SKM-1 treated with dmso at 0.1 percent for 144 hours (cell line): ENCODE measurements at regions not wholly inside any gene's neighbourhood (a gene's known extent, or its start where the extent isn't known, plus 50 kb on each side); places are given as distances from the start of the nearest gene placed in this dataset.
"Not testable (repeated sequence)": the region's sequence is repeated elsewhere in the genome, so short reads cannot be mapped to it uniquely, and the experiment has no call there.

Experiments used
- DNase-seq: peaks from one replicate; lab custom pipeline; 2025; ENCODE audit not compliant: unreplicated experiment; lab: John Stamatoyannopoulos, UW

- no peak for DNase-seq
These were observed 1514.8 kb downstream of the SI start for GRCh38 chr3:163563485-163563884.

DNA sequence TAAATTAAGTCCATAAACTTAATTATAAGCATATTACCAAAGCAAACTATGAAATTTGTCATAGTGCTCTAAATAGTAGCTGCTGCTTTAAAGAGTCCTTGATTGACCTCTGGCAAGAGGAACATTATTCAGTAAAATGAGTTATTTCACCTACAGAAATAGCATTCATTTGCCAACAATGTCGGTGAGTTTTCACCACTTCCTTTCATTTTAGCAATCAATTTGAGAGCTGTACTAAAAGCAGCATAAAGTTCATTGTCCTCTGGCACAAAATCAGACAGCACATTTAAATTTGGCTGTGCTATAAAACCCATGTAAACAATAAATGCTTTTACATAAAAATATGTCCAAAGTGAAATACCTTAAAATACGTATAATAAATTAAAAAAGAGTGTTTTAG is 1515.7 kb downstream of the SI start:
- DNase-seq = peak; percentile 27

DNA sequence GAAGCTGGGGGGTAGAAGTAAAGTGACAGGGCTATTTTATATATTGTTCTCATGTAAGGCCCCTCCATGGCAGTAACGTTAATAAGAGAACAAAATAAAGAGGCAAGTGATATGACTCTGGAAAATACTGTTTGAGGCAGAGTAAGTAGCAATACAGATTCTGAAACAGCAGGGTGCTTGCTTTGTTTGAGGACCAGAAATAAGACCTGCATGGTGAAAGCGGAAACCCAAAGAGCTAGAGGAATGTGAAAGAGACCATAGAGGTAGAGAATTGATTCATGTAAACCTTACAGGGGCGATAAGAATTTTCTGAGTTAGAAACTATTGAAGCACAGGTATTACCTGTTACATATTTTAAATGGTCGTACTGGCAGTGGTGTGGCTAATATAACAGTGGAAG is 1517.1 kb downstream of the SI start:
- DNase-seq = no peak

DNA sequence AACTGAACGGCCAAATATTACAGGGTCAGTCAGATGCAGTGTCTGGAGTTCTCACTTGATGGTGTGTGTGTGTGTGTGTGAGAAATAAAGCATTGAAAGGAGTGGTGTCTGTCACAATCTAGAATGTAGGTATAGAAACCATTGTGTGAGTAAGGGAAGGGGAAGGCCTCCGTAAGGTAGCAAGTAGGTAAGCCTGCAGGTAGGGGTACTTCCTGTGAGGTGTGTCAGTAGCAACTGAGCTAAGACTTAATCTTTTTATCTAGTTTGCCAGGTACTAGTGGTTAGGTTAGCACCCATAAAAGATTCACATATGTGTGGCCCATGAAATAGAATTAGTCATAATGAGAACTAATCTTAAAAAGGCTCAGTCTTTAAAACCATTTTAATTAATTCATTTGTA is 1517.8 kb downstream of the SI start:
- no peak for DNase-seq

DNA sequence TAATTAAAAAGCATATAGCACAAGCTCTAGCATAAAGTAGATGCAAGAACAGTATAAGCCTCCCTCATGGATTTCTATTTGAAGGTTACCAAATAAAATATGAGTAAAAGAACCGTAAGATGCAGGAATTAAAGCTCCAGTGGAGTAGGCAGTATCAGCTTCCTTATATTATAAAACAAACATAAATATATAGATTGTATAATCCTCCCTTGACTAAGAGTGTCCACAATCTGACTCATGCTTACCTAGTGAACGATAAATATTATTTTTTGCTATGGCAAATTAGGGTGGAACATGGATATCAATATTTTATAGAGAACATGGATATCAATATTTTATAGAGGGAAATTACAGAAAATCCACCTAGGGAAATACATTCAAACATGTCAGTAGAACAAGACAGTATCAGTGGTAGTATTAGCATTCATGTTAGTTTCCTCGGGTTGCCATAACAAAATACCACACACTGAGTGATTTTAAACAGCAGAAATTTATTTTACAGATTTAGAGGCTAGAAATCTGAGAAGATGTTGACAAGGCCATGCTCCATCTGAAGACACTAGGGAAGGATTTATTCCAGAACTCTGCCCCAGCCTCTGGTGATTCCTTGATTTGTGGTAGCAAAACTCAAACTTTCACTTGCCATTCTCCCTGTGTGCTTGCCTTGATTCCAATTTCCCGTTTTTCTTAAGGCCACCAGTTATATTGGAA is 1521.3 kb downstream of the SI start:
- DNase-seq = no peak

- no peak for DNase-seq
These were observed 1522.4 kb downstream of the SI start for GRCh38 chr3:163555918-163556317.

GRCh38 chr3:163552659-163552966 is 1525.7 kb downstream of the SI start:
- DNase-seq = no peak

DNA sequence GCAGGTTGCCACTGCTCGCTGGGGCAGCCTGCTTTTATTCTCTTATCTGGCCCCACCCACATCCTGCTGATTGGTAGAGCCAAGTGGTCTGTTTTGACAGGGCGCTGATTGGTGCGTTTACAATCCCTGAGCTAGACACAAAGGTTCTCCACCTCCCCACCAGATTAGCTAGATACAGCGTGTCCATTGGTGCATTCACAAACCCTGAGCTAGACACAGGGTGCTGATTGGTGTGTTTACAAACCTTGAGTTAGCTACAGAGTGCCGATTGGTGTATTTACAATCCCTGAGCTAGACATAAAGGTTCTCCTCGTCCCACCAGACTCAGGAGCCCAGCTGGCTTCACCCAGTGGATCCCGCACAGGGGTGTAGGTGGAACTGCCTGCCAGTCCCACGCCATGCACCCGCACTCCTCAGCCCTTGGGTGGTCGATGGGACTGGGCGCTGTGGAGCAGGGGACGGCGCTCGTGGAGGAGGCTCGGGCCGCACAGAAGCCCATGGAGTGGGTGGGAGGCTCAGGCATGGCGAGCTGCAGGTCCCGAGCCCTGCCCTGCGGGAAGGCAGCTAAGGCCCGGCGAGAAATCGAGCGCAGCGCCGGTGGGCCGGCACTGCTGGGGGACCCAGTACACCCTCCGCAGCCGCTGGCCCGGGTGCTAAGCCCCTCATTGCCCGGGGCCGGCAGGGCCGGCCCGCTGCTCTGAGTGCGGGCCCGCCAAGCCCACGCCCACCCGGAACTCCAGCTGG is 1526.2 kb downstream of the SI start:
- not testable (repeated sequence) for DNase-seq

DNA sequence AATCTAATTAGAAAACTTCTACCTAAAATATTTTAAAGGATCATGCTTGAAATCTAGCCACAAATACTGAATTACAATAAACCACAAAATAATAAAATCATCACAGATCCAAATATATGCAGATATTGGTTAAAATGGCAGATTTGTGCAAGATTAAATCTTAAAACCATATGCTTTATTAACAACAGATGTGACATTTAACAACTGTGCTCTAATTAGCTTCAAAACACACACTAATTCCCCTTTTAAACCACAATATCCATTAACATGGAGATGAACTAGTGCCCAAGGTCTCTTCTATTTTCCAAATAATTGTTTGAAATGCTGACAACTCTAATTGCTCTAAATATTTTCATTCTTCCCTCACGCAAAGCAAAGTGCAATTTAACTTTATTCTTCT is 1530.3 kb downstream of the SI start:
- no peak for DNase-seq

- no peak for DNase-seq
These were observed 1531.1 kb downstream of the SI start for GRCh38 chr3:163547014-163547685.

DNA sequence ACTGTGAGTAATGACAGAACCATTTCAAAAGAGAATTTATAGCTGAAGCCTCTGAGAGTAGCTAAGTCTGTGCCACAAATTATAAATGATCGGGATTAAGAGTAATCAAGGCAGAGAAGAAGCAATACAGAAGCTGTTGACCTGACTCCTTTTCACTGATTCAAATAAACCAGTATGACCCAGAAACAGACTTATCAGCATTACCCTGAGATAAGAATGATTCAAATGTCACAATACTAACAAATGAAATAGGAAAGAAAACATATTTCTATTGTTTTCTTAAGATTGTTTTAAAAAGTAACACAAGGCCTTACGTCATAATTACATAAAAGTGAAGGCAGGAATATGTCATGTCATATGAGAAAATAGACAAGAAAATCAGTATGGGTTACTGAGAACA is 1534.6 kb downstream of the SI start:
- no peak for DNase-seq

- no peak for DNase-seq
These were observed 1536.7 kb downstream of the SI start for GRCh38 chr3:163541629-163542028.

GRCh38 chr3:163538387-163538786 is 1539.9 kb downstream of the SI start:
- DNase-seq = peak; percentile 74

DNA sequence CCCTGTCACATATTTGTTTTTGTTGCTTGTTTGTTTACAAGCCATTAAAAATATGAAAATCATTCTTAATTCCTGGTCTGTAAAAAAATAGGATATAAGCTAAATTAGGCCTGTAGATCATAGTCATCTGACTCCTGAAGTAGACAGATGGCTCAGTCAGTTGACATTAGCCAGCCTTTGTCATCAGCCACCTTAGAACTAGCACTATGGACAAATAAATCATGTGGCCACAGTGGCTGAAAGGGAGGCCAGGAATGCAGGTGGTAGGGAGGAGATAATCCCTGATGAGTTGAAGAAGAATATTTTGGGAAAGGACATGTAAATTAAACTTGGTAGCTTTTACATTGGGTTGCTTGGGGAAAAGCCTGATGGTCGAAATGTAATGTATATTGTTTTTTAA is 1544.9 kb downstream of the SI start:
- DNase-seq = no peak

GRCh38 chr3:163523375-163523774 is 1554.9 kb downstream of the SI start:
- no peak for DNase-seq

DNA sequence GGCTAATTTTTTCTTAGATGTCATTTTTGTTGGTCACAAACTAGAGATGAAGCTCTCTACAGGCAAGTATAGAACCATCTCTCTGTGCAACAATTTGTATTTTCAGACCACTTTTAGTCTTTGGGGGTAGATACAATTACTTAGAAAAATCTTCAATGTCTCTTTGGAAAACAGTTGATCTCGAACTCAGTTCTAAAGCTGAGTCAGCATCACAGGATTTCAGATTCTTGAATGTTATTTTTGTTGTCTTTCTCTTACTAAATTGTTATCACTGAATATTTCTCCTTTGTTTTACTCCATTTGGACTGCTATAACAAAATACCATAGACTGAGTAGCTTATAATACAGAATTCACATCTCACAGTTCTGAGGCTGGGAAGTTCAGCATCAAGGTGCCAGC is 1557.0 kb downstream of the SI start:
- no peak for DNase-seq

DNA sequence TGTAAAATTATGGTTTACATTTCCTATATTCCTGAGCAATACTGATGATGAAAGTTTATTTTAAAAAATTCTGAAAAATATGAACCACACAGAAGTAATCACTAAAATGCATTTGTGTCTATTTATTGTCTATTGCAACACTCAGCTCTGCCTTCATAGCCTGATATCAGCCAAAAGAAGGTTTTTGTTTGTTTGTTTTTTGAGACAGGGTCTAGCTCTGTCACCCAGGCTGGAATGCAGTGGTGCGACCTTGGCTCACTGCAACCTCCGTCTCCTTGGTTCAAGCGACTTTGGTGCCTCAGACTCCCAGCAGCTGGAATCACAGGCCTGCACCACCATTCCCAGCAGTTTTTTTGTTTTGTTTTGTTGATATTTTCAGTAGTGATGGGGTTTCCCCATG is 1560.2 kb downstream of the SI start:
- no peak for DNase-seq

DNA sequence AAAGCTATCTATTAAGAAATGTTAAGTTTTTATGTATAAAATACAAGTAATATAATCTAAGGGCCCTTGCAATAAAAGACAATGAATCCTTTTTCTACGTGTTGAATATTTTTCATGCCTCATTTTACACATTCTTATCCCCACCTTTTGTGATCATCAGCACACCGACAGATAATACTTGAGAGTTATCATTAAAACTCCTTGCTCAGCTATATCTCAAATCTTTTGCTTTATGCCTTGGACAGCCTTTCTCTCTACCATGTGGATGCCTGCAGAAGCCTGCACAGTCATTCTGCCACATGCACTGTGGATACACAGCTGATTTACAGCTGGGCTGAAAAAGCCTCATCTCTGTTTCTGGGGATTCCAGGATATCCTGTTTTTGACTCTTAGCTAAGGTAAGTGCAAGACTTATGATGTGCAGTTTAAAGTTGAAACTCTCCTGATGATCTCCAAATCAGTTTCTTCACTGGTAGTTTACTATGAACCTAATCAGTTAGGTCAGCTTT is 1565.1 kb downstream of the SI start:
- no peak for DNase-seq

- DNase-seq = no peak
These were observed 1570.1 kb downstream of the SI start for GRCh38 chr3:163508206-163508605.

- no peak for DNase-seq
These were observed 1573.3 kb downstream of the SI start for GRCh38 chr3:163504974-163505373.

GRCh38 chr3:163499736-163500219 is 1578.5 kb downstream of the SI start:
- DNase-seq = not testable (repeated sequence)
